Fibroblast of the aortic adventitia (primary cell): ENCODE measurements at regions not wholly inside any gene's neighbourhood (a gene's known extent, or its start where the extent isn't known, plus 50 kb on each side); places are given as distances from the start of the nearest gene placed in this dataset.
"Not testable (repeated sequence)": the region's sequence is repeated elsewhere in the genome, so short reads cannot be mapped to it uniquely, and the experiment has no call there.

Experiments
- DNase-seq: peaks from one replicate; pipeline ENCODE4 v3.0.0-alpha.2; 2010; ENCODE audit warnings: low read depth
- H3K4me3 ChIP-seq: 2 replicates; pipeline ENCODE4 v1.5.1; 2011; ENCODE audit warnings: low read depth, mild to moderate bottlenecking, control low read depth, low read length, moderate library complexity
- TF ChIP-seq, protein P1 (sequence below): IDR thresholded peaks from 2 replicates; pipeline ENCODE4 v1.5.1; 2011; ENCODE audit warnings: mild to moderate bottlenecking, low read length, control low read depth, inconsistent platforms; ENCODE audit not compliant: insufficient read depth

GRCh38 chr6:68122032-68122431 lies 513.0 kb upstream of the ADGRB3 start:
- no peak for DNase-seq
- TF ChIP-seq, protein P1, sequence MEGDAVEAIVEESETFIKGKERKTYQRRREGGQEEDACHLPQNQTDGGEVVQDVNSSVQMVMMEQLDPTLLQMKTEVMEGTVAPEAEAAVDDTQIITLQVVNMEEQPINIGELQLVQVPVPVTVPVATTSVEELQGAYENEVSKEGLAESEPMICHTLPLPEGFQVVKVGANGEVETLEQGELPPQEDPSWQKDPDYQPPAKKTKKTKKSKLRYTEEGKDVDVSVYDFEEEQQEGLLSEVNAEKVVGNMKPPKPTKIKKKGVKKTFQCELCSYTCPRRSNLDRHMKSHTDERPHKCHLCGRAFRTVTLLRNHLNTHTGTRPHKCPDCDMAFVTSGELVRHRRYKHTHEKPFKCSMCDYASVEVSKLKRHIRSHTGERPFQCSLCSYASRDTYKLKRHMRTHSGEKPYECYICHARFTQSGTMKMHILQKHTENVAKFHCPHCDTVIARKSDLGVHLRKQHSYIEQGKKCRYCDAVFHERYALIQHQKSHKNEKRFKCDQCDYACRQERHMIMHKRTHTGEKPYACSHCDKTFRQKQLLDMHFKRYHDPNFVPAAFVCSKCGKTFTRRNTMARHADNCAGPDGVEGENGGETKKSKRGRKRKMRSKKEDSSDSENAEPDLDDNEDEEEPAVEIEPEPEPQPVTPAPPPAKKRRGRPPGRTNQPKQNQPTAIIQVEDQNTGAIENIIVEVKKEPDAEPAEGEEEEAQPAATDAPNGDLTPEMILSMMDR: no peak
- H3K4me3 ChIP-seq: no peak overlapping the region

DNA sequence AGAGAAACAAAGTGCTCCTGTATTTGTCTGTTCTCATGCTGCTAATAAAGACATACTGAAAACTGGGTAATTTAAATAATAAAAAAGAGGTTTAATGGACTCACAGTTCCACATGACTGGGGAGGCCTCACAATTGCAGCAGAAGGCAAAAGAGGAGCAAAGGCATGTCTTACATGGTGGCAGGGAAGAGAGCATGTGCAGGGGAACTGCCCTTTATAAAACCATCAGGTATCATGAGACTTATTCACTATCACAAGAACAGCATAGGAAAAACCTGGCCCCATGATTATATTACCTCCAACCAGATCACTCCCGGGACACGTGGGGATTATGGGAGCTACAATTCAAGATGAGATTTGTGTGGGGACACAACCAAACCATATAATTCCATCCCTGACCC lies 514.1 kb upstream of the ADGRB3 start:
- H3K4me3 ChIP-seq, DNase-seq: not testable (repeated sequence)

GRCh38 chr6:68114463-68115047 lies 520.5 kb upstream of the ADGRB3 start:
- no peak overlapping the region for H3K4me3 ChIP-seq
- no peak for DNase-seq
- TF ChIP-seq, protein P1: no peak

DNA sequence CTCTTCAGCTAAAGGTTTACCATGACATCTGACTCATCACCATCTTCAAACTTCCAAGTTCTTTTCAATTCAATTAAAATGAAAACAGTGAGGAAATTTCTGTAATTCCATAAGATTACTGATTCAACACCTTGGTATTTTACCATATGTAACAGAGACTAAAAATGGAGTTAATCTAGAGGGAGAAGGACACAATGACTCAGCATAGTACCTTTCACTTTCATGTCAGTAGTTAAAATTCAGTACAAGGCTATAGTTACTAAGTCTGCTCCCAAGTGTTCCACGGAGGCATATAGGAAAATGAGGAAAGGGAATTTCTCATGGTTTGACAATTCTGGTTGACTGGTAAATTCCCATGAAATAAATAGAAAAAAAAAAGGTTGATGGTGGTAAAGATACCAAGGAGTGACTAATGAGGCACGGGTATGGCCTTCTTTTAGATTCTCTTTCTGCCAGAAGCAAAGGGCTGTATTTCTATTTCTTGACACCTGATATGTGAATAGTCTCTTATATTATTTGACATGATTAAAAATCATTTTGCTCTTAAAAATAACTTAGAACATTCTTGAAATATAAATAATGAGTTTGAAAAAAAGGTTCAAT lies 526.7 kb upstream of the ADGRB3 start:
- DNase-seq: peak; percentile 30
- no peak overlapping the region for H3K4me3 ChIP-seq
- TF ChIP-seq, protein P1: no peak

GRCh38 chr6:68094070-68094469 lies 541.0 kb upstream of the ADGRB3 start:
- TF ChIP-seq, protein P1: no peak
- H3K4me3 ChIP-seq: no peak overlapping the region

GRCh38 chr6:68087399-68088133 lies 547.5 kb upstream of the ADGRB3 start:
- peak; percentile 65 for DNase-seq

More at GRCh38 chr6:68094070-68094469, 541.0 kb upstream of the ADGRB3 start:
- DNase-seq: no peak

DNA sequence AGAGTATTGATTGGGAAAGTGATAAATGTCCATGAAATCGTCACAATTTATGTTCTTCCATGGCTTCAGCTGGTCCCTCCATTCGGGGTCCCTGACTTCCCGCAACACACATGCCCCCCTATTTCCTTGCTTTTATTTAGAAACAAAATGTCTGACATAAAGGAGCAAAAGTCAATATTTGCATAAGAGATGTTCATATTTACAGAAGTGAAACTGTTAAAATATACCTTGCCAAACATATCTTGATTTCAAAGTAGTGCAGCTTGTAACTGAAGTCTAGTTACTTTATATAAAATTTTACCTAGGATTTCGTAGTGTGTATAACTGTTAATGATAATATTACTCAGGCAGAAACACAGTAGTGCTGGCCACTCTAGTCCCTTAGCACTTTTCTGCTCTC lies 548.9 kb upstream of the ADGRB3 start:
- TF ChIP-seq, protein P1: no peak

More at GRCh38 chr6:68087399-68088133, 547.5 kb upstream of the ADGRB3 start:
- TF ChIP-seq, protein P1: no peak
- H3K4me3 ChIP-seq: peak overlapping the region; percentile 7

GRCh38 chr6:68085599-68085998 lies 549.5 kb upstream of the ADGRB3 start:
- not testable (repeated sequence) for H3K4me3 ChIP-seq, DNase-seq

More for the DNA sequence above, 548.9 kb upstream of the ADGRB3 start:
- no peak for DNase-seq
- H3K4me3 ChIP-seq: no peak overlapping the region
